ENCODE measurements at regions not wholly inside any gene's neighbourhood (a gene's known extent, or its start where the extent isn't known, plus 50 kb on each side); places are given as distances from the start of the nearest gene placed in this dataset.

DNA sequence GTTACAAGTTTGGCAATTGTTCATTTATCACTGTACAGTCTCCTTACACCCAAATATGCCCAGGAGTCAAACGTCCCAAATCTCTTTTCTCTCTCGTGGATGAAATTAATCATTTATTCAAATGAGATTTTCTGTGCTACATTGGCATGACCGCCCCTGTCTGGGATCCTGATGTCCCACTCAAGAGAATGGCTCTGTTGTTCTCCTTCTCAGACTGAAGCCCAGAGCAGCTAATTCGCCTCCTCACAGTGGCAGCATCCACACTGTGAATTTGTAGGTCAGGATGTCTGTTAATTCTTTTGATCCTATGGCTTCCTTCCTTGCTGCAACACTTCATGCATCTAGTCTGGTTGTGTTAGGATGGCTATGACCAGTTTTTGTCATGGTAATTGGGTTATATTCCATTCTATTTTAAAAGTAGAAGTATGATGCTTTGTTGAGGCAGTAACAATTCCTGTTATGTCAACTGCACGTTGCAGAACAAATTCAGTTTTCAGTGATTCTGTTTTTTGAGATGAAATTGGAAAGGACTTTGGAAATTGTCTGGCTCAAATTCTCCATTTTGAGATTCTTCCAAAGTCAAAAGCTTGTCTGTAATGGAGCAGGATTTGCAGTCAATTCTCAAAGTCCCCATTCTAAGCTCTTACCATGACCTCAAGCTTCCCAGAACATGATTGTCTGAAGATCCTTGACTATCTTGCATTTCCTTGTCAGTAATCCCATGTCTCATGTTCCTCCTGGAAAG, 141.5 kb upstream of the GAS1 start:
- intact Hi-C loops (cut with DNase I), result loop anchor here in 1 of 2 donors (5.0 kb wide), 1 partner anchor 59 kb away; no protein-coding TSS in a partner anchor
- Histone ChIP-seq H3K27me3 (ENCODE audit: insufficient read depth in 3 of 3, low read length in 2 of 3) (no peaks in the 10 kb centered on the region), H3K9me3 (peaks cover 2% of the 10 kb centered on the region), H3K4me1 (peaks cover 18% of the 10 kb centered on the region), H3K27ac (no peak overlapping the region), H3K4me3 (no peak overlapping the region), H3K36me3 (ENCODE audit: insufficient read depth in 1 of 2, low read depth in 1 of 2) (no peaks in the 10 kb centered on the region)
- TF ChIP-seq, protein P1, sequence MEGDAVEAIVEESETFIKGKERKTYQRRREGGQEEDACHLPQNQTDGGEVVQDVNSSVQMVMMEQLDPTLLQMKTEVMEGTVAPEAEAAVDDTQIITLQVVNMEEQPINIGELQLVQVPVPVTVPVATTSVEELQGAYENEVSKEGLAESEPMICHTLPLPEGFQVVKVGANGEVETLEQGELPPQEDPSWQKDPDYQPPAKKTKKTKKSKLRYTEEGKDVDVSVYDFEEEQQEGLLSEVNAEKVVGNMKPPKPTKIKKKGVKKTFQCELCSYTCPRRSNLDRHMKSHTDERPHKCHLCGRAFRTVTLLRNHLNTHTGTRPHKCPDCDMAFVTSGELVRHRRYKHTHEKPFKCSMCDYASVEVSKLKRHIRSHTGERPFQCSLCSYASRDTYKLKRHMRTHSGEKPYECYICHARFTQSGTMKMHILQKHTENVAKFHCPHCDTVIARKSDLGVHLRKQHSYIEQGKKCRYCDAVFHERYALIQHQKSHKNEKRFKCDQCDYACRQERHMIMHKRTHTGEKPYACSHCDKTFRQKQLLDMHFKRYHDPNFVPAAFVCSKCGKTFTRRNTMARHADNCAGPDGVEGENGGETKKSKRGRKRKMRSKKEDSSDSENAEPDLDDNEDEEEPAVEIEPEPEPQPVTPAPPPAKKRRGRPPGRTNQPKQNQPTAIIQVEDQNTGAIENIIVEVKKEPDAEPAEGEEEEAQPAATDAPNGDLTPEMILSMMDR (IDR thresholded peaks at IDR 0.05), result no peak
- ATAC-seq (peak in 1 of 4 donors; percentile 9), DNase-seq (no peak)
- WGBS, 3 donors, result 42 to 63% (median 46%) methylated on average over 5 of the region's 5 CpGs

GRCh38 chr9:87089506-87089905, 142.2 kb upstream of the GAS1 start:
- no peaks in the 10 kb centered on the region for H3K36me3 ChIP-seq (ENCODE audit: insufficient read depth in 1 of 2, low read depth in 1 of 2)
- DNase-seq (no peak), ATAC-seq (no peak)
- intact Hi-C loops (cut with DNase I), result loop anchor here in 1 of 2 donors (5.0 kb wide), 1 partner anchor 58 kb away; no protein-coding TSS in a partner anchor
- TF ChIP-seq, protein P1 (IDR thresholded peaks at IDR 0.05), result no peak
- no peak overlapping the region for H3K4me3 ChIP-seq
- no peak overlapping the region for H3K27ac ChIP-seq
- WGBS, 3 donors, result 51 to 81% (median 62%) methylated on average over 2 of the region's 2 CpGs
- H3K4me1 ChIP-seq, result peaks cover 18% of the 10 kb centered on the region
- no peaks in the 10 kb centered on the region for H3K27me3 ChIP-seq (ENCODE audit: insufficient read depth in 3 of 3, low read length in 2 of 3)
- peaks cover 4% of the 10 kb centered on the region for H3K9me3 ChIP-seq

DNA sequence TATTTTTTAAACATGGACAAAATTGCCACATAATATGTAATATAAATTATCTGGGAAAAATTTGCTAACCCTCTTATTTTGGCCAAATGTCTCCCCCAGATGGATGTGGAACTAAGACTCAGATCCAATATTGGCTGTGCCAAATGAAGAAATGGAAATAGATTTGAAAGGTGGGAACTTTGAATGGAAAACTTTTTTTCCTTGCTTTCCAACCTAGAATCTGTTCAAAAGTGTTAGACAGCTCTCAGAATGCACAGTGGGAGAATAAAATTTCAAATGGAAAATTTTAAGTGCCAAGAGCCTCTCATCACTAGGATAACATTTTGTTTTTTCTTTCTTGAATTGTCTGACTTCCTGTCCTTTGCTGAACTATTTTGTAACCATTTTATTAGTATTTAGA, 142.6 kb upstream of the GAS1 start:
- DNase-seq, result no peak
- Histone ChIP-seq H3K4me1 (peaks cover 18% of the 10 kb centered on the region), H3K27ac (no peak overlapping the region), H3K4me3 (no peak overlapping the region), H3K36me3 (ENCODE audit: insufficient read depth in 1 of 2, low read depth in 1 of 2) (no peaks in the 10 kb centered on the region), H3K27me3 (ENCODE audit: insufficient read depth in 3 of 3, low read length in 2 of 3) (no peaks in the 10 kb centered on the region), H3K9me3 (peaks cover 4% of the 10 kb centered on the region)
- peak in 1 of 4 donors; percentile 52 for ATAC-seq
- intact Hi-C loops (cut with DNase I), result loop anchor here in 1 of 2 donors (5.0 kb wide), 1 partner anchor 57 kb away; no protein-coding TSS in a partner anchor
- TF ChIP-seq, protein P1 (IDR thresholded peaks at IDR 0.05), result no peak

GRCh38 chr9:87093777-87094176, 146.5 kb upstream of the GAS1 start:
- TF ChIP-seq, protein P1 (IDR thresholded peaks at IDR 0.05), result no peak
- H3K9me3 ChIP-seq, result peaks cover 4% of the 10 kb centered on the region
- no peak overlapping the region for H3K4me3 ChIP-seq
- no peaks in the 10 kb centered on the region for H3K27me3 ChIP-seq (ENCODE audit: insufficient read depth in 3 of 3, low read length in 2 of 3)
- H3K4me1 ChIP-seq, result peaks cover 4% of the 10 kb centered on the region
- no peak overlapping the region for H3K27ac ChIP-seq
- ATAC-seq (no peak), DNase-seq (no peak)
- WGBS, 3 donors, result 80 to 97% (median 96%) methylated on average over 3 of the region's 3 CpGs
- intact Hi-C loops (cut with DNase I), result no loop called here
- H3K36me3 ChIP-seq (ENCODE audit: insufficient read depth in 1 of 2, low read depth in 1 of 2), result no peaks in the 10 kb centered on the region

Measured in psoas muscle (tissue), 7 donors.